ENCODE measurements at regions not wholly inside any gene's neighbourhood (a gene's known extent, or its start where the extent isn't known, plus 50 kb on each side); places are given as distances from the start of the nearest gene placed in this dataset.

DNA sequence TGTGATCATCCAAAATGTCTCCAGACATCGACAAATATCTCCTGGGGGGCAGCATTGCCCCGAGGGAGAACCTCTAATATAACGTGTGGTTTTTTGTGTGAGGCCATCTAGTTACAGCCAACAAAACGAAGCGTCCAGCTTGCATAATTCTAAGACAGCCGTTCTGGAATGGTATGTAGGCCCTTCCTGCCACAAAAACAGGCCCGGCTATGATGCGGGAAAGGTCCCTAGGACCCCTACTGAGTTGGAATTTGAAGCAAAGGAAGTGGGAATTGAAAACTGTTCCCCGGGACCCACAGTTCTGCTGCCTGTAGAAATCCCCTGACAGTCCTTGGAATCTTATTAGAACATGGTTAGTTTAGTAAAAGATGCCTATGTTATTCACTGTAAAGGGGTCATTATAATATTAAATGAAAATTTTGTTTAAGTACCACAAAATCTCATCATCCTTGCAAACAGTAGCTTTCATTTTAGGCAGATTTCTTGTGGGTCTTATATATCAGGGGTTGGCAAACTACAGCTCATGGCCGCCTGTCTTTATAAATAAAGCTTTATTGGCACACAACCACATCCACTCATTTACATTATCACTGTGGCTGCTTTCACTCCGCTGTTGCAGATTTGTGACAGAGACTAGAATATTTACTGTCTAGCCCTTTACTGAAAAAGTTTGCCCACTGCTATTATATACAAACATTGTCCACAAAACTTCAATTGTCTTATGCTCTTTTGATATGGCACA lies 70.7 kb downstream of the MSX2 start (continued):
- TF ChIP-seq, protein P1, sequence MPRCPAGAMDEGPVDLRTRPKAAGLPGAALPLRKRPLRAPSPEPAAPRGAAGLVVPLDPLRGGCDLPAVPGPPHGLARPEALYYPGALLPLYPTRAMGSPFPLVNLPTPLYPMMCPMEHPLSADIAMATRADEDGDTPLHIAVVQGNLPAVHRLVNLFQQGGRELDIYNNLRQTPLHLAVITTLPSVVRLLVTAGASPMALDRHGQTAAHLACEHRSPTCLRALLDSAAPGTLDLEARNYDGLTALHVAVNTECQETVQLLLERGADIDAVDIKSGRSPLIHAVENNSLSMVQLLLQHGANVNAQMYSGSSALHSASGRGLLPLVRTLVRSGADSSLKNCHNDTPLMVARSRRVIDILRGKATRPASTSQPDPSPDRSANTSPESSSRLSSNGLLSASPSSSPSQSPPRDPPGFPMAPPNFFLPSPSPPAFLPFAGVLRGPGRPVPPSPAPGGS (IDR thresholded peaks at IDR 0.05): no peak
- TF ChIP-seq KDM1A (IDR thresholded peaks at IDR 0.05; ENCODE audit: low read depth) (no peak), RARB (CRISPR knock-in tag; IDR thresholded peaks at IDR 0.05) (no peak), NR3C1 (IDR thresholded peaks at IDR 0.05) (no peak), HOXA7 (CRISPR knock-in tag; IDR thresholded peaks at IDR 0.05) (no peak), EHMT2 (IDR thresholded peaks at IDR 0.05; ENCODE audit: low read depth) (no peak), EHF (CRISPR knock-in tag; IDR thresholded peaks at IDR 0.05) (no peak), JUNB (IDR thresholded peaks at IDR 0.05) (no peak)
- TF ChIP-seq, protein P2, sequence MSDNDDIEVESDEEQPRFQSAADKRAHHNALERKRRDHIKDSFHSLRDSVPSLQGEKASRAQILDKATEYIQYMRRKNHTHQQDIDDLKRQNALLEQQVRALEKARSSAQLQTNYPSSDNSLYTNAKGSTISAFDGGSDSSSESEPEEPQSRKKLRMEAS (IDR thresholded peaks at IDR 0.05): no peak

DNA sequence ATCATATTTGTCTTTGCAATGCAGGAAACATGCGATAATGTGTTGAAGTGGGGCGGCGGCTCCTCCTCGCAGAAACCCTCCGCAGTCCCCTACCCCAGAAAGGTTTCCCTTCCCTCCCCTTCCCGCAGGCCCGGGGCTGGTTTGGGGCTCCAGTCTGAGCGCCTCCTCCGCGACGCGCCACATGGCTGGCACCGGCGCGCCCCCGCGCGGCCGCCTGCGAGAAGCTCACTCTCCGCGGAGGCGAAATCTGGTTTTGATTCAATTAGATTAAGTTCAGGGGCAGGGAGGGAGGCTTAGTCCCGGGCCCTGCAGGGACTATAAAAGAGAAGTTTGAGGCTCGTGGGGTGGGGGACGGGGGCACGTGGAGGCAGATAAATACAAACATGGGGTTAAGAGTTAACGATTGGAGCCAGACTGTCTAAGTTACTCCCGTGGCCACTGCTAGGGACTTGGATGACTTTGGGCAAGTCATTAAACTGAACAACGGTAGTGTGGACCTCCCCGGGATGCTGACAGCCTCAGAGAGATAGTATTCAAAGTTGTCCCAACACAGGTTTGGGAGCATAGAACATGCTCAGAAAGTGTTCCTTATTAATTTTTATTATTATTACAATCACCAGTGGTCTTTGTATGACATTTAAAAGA lies 69.4 kb downstream of the MSX2 start:
- FAIRE-seq (no peak), ATAC-seq (peak; percentile 75 to 87; a peak in 4 of 6 replicates), DNase-seq (ENCODE audit: low read depth in 1 of 2, low spot score in 1 of 2) (peak in 1 of 2 experiments; percentile 17)
- WGBS (ENCODE audit: missing lambda C conversion rate): 59% methylated on average over 31 of the region's 31 CpGs
- H3K4me2 ChIP-seq: 0 out of 3 replicates have a peak overlapping the region, but pooled peaks have one; percentile 22
- no peak overlapping the region for H3K27ac ChIP-seq
- CTCF ChIA-PET: interaction anchor here (0.7 to 5.2 kb wide), 8 partner anchors 8 to 375 kb away, joined by 3 to 20 read pairs (median 4); no protein-coding TSS in a partner anchor
- no peaks in the 10 kb centered on the region for H3K4me1 ChIP-seq
- no peaks in the 10 kb centered on the region for H3K9me3 ChIP-seq
- POLR2A ChIA-PET: no interaction called here
- H3K4me3 ChIP-seq: no peak overlapping the region
- TF ChIP-seq PHF8 (IDR thresholded peaks at IDR 0.05; ENCODE audit: borderline replicate concordance, low read depth) (no peak), EP300 (IDR thresholded peaks at IDR 0.05) (no peak), HOXB5 (CRISPR knock-in tag; IDR thresholded peaks at IDR 0.05) (no peak), RNF2 (IDR thresholded peaks at IDR 0.05; ENCODE audit: borderline replicate concordance, low read depth) (no peak), TP53 (CRISPR knock-in tag; IDR thresholded peaks at IDR 0.05) (no peak), CEBPB (IDR thresholded peaks at IDR 0.05) (no peak), CHD2 (IDR thresholded peaks at IDR 0.05; ENCODE audit: low read length, partially characterized antibody) (no peak), POLR2A (IDR thresholded peaks at IDR 0.05; ENCODE audit: low read length) (no peak), SMC3 (IDR thresholded peaks at IDR 0.05) (peak; percentile 52), RAD21 (conservative IDR thresholded peaks at IDR 0.05 in 1 of 2, IDR thresholded peaks at IDR 0.05 in 1 of 2) (peak; percentile 35 to 62; a peak in 3 of 5 replicates), NPAS2 (CRISPR knock-in tag; IDR thresholded peaks at IDR 0.05; ENCODE audit: borderline replicate concordance) (no peak), EHMT2 (IDR thresholded peaks at IDR 0.05; ENCODE audit: low read depth) (no peak), FOSL2 (IDR thresholded peaks at IDR 0.05) (no peak), FOSL2 (CRISPR knock-in tag; IDR thresholded peaks at IDR 0.05) (no peak), EHF (CRISPR knock-in tag; IDR thresholded peaks at IDR 0.05) (no peak), FOXS1 (CRISPR knock-in tag; IDR thresholded peaks at IDR 0.05) (no peak)
- TF ChIP-seq, protein P3, sequence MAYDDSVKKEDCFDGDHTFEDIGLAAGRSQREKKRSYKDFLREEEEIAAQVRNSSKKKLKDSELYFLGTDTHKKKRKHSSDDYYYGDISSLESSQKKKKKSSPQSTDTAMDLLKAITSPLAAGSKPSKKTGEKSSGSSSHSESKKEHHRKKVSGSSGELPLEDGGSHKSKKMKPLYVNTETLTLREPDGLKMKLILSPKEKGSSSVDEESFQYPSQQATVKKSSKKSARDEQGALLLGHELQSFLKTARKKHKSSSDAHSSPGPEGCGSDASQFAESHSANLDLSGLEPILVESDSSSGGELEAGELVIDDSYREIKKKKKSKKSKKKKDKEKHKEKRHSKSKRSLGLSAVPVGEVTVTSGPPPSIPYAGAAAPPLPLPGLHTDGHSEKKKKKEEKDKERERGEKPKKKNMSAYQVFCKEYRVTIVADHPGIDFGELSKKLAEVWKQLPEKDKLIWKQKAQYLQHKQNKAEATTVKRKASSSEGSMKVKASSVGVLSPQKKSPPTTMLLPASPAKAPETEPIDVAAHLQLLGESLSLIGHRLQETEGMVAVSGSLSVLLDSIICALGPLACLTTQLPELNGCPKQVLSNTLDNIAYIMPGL (CRISPR knock-in tag; IDR thresholded peaks at IDR 0.05; ENCODE audit: borderline replicate concordance): no peak
- TF ChIP-seq, protein P4, sequence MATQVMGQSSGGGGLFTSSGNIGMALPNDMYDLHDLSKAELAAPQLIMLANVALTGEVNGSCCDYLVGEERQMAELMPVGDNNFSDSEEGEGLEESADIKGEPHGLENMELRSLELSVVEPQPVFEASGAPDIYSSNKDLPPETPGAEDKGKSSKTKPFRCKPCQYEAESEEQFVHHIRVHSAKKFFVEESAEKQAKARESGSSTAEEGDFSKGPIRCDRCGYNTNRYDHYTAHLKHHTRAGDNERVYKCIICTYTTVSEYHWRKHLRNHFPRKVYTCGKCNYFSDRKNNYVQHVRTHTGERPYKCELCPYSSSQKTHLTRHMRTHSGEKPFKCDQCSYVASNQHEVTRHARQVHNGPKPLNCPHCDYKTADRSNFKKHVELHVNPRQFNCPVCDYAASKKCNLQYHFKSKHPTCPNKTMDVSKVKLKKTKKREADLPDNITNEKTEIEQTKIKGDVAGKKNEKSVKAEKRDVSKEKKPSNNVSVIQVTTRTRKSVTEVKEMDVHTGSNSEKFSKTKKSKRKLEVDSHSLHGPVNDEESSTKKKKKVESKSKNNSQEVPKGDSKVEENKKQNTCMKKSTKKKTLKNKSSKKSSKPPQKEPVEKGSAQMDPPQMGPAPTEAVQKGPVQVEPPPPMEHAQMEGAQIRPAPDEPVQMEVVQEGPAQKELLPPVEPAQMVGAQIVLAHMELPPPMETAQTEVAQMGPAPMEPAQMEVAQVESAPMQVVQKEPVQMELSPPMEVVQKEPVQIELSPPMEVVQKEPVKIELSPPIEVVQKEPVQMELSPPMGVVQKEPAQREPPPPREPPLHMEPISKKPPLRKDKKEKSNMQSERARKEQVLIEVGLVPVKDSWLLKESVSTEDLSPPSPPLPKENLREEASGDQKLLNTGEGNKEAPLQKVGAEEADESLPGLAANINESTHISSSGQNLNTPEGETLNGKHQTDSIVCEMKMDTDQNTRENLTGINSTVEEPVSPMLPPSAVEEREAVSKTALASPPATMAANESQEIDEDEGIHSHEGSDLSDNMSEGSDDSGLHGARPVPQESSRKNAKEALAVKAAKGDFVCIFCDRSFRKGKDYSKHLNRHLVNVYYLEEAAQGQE (IDR thresholded peaks at IDR 0.05): no peak
- TF ChIP-seq, protein P1 (IDR thresholded peaks at IDR 0.05): no peak
- TF ChIP-seq, protein P5, sequence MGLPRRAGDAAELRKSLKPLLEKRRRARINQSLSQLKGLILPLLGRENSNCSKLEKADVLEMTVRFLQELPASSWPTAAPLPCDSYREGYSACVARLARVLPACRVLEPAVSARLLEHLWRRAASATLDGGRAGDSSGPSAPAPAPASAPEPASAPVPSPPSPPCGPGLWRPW (IDR thresholded peaks at IDR 0.05): no peak
- TF ChIP-seq, protein P6, sequence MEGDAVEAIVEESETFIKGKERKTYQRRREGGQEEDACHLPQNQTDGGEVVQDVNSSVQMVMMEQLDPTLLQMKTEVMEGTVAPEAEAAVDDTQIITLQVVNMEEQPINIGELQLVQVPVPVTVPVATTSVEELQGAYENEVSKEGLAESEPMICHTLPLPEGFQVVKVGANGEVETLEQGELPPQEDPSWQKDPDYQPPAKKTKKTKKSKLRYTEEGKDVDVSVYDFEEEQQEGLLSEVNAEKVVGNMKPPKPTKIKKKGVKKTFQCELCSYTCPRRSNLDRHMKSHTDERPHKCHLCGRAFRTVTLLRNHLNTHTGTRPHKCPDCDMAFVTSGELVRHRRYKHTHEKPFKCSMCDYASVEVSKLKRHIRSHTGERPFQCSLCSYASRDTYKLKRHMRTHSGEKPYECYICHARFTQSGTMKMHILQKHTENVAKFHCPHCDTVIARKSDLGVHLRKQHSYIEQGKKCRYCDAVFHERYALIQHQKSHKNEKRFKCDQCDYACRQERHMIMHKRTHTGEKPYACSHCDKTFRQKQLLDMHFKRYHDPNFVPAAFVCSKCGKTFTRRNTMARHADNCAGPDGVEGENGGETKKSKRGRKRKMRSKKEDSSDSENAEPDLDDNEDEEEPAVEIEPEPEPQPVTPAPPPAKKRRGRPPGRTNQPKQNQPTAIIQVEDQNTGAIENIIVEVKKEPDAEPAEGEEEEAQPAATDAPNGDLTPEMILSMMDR (IDR thresholded peaks at IDR 0.05): peak; percentile 44

Measured in A549 (cell line).